SK-N-SH (cell line): ENCODE measurements at regions not wholly inside any gene's neighbourhood (a gene's known extent, or its start where the extent isn't known, plus 50 kb on each side); places are given as distances from the start of the nearest gene placed in this dataset.

Source experiments
- CTCF ChIA-PET: fragments of 300-600, 350-600 bp; formaldehyde crosslinking; extraction: SDS; loops from one replicate; lab custom pipeline; 2021; lab: Yijun Ruan, JAX
- POLR2A ChIA-PET: fragments of 350-600 bp; sonication (Branson Sonifier 250); formaldehyde crosslinking; extraction: SDS; loops from one replicate; lab custom pipeline; 2020; ENCODE audit warnings: antibody characterized with exemption, inconsistent platforms; lab: Yijun Ruan, JAX
- DNase-seq: peaks from one replicate; pipeline ENCODE4 v3.0.0; 2012
- H2AFZ ChIP-seq: fragments of 200-600 bp; sonication (generic); 2 replicates; pipeline ENCODE4 v1.8.1; 2016; ENCODE audit warnings: antibody characterized with exemption, mild to moderate bottlenecking, low read depth
- H3F3A ChIP-seq: fragments of 200-600 bp; sonication (generic); replicated peaks from 2 replicates; pipeline ENCODE3; 2016; ENCODE audit warnings: antibody characterized with exemption, mild to moderate bottlenecking; ENCODE audit not compliant: insufficient read depth
- H3K27ac ChIP-seq, 2 experiments: fragments of 200-500 bp in 1 of 2; fragments of 200-600 bp in 1 of 2; sonication (Bioruptor generic) in 1 of 2; sonication (generic), shearing (Covaris generic) in 1 of 2; 2 replicates each; pipeline versions ENCODE4 v1.5.1 to v1.6.1; 2014 to 2016; ENCODE audit warnings: low read depth in 2 of 2, inconsistent platforms in 1 of 2, low read length in 1 of 2, mild to moderate bottlenecking in 1 of 2, mixed read lengths in 1 of 2
- H3K27me3 ChIP-seq: fragments of 200-600 bp; sonication (generic), shearing (Covaris generic); 2 replicates; pipeline ENCODE4 v1.6.1; 2016; ENCODE audit warnings: mixed run types; ENCODE audit not compliant: insufficient read depth
- H3K36me3 ChIP-seq, 2 experiments: fragments of 200-500 bp in 1 of 2; fragments of 200-600 bp in 1 of 2; sonication (Bioruptor generic) in 1 of 2; sonication (generic) in 1 of 2; replicated peaks in 1 of 2; 2 replicates each; pipeline versions ENCODE3 to v1.5.1; 2014 to 2016; ENCODE audit warnings: low read length in 1 of 2, mild to moderate bottlenecking in 1 of 2; ENCODE audit not compliant: insufficient read depth in 2 of 2, control insufficient read depth in 1 of 2
- H3K4me1 ChIP-seq, 2 experiments: fragments of 200-500 bp in 1 of 2; fragments of 200-600 bp in 1 of 2; sonication (Bioruptor generic) in 1 of 2; sonication (generic), shearing (Covaris generic) in 1 of 2; 2 replicates each; pipeline versions ENCODE4 v1.5.1 to v1.6.1; 2014 to 2016; ENCODE audit warnings: low read depth in 1 of 2, low read length in 1 of 2, mixed run types in 1 of 2; ENCODE audit not compliant: insufficient read depth in 2 of 2, control insufficient read depth in 1 of 2
- H3K4me2 ChIP-seq: fragments of 200-600 bp; sonication (generic), shearing (Covaris generic); 2 replicates; pipeline ENCODE4 v1.6.1; 2017; ENCODE audit warnings: mixed run types
- H3K4me3 ChIP-seq, 2 experiments: fragments of 200-500 bp in 1 of 2; fragments of 200-600 bp in 1 of 2; sonication (Bioruptor generic) in 1 of 2; sonication (generic), shearing (Covaris generic) in 1 of 2; 2 replicates each; pipeline versions ENCODE4 v1.5.1 to v1.8.1; 2014 to 2016; ENCODE audit warnings: low read depth in 2 of 2, inconsistent platforms in 1 of 2, low read length in 1 of 2, mild to moderate bottlenecking in 1 of 2, mixed read lengths in 1 of 2, moderate library complexity in 1 of 2
- H3K79me2 ChIP-seq: fragments of 200-600 bp; sonication (generic); 2 replicates; pipeline ENCODE4 v1.8.1; 2017; ENCODE audit warnings: mild to moderate bottlenecking; ENCODE audit not compliant: insufficient read depth
- H3K9ac ChIP-seq: fragments of 200-600 bp; sonication (generic); 2 replicates; pipeline ENCODE4 v1.6.1; 2017; ENCODE audit warnings: mixed run types
- H3K9me2 ChIP-seq: fragments of 200-600 bp; sonication (generic); 2 replicates; pipeline ENCODE4 v1.6.1; 2017; ENCODE audit warnings: mixed run types
- H3K9me3 ChIP-seq: fragments of 200-600 bp; sonication (generic); 2 replicates; pipeline ENCODE4 v1.6.1; 2017; ENCODE audit warnings: mixed run types, mild to moderate bottlenecking, moderate library complexity
- H4K20me1 ChIP-seq: fragments of 200-600 bp; sonication (generic); 2 replicates; pipeline ENCODE4 v1.6.1; 2017; ENCODE audit warnings: mild to moderate bottlenecking, mixed run types; ENCODE audit not compliant: insufficient read depth
- CTCF ChIP-seq: fragments of 200-600 bp; sonication (generic); IDR thresholded peaks from 2 replicates; pipeline ENCODE4 v1.6.1; 2017; ENCODE audit warnings: antibody characterized with exemption, mild to moderate bottlenecking, moderate library complexity
- FOXJ3 ChIP-seq: sonication (generic); formaldehyde crosslinking; IDR thresholded peaks from 2 replicates; pipeline ENCODE4 v1.5.1; 2020; ENCODE audit warnings: mild to moderate bottlenecking, missing genetic modification reagents
- FOXM1 ChIP-seq: IDR thresholded peaks from 2 replicates; pipeline ENCODE4 v1.4.0; 2012; ENCODE audit warnings: low read depth, mild to moderate bottlenecking
- IRF3 ChIP-seq: fragments of 150-350 bp; IDR thresholded peaks from 2 replicates; pipeline ENCODE4 v1.6.1; 2016; ENCODE audit warnings: mild to moderate bottlenecking, low read depth, low read length
- NRF1 ChIP-seq: IDR thresholded peaks from 2 replicates; pipeline ENCODE4 v1.6.1; 2012; ENCODE audit warnings: low read depth, mild to moderate bottlenecking, low read length
- PBX3 ChIP-seq: IDR thresholded peaks from 2 replicates; pipeline ENCODE4; 2012
- POLR2AphosphoS5 ChIP-seq: IDR thresholded peaks from 2 replicates; pipeline ENCODE4 v1.6.1; 2012; ENCODE audit warnings: low read depth, low read length
- RFX5 ChIP-seq: IDR thresholded peaks from 2 replicates; pipeline ENCODE4 v1.6.1; 2012; ENCODE audit warnings: mild to moderate bottlenecking, improper control_type of control experiment, low read length
- TCF12 ChIP-seq: IDR thresholded peaks from 2 replicates; pipeline ENCODE4 v1.4.0; 2012
- USF2 ChIP-seq: fragments of 150-350 bp; IDR thresholded peaks from 2 replicates; pipeline ENCODE4 v1.6.1; 2017; ENCODE audit warnings: antibody characterized with exemption, low read length, low read depth, borderline replicate concordance
- ZBTB33 ChIP-seq: IDR thresholded peaks from 2 replicates; pipeline ENCODE4 v1.4.0; 2012; ENCODE audit warnings: low read depth, borderline replicate concordance

GRCh38 chr17:70555723-70556122 lies 386.4 kb downstream of the KCNJ2 start:
- H3K79me2 ChIP-seq, result no peaks in the 10 kb centered on the region
- H4K20me1 ChIP-seq, result no peaks in the 10 kb centered on the region
- H3K9me3 ChIP-seq, result no peaks in the 10 kb centered on the region
- H3K36me3 ChIP-seq, result no peaks in the 10 kb centered on the region
- ChIA-PET CTCF (interaction anchor here (0.7 to 5.1 kb wide), 4 partner anchors 386 to 1029 kb away, joined by 3 to 51 read pairs (median 4); partner anchors contain the start of gene KCNJ2), POLR2A (no interaction called here)
- no peaks in the 10 kb centered on the region for H3K9me2 ChIP-seq
- no peaks in the 10 kb centered on the region for H3K27me3 ChIP-seq
- no peak for DNase-seq
- H3K4me1 ChIP-seq, result peaks cover 0 to 2% of the 10 kb centered on the region in 2 experiments; a peak in 2 of 4 replicates
- no peaks in the 10 kb centered on the region for H3F3A ChIP-seq
- TF ChIP-seq POLR2AphosphoS5 (no peak), USF2 (no peak), NRF1 (no peak), ZBTB33 (no peak), CTCF (no peak), PBX3 (no peak), FOXM1 (no peak), TCF12 (no peak), FOXJ3 (CRISPR knock-in tag) (no peak), RFX5 (no peak), IRF3 (no peak)
- TF ChIP-seq, all 33 proteins: peak for 0
- Histone ChIP-seq H3K27ac (no peak overlapping the region), H3K9ac (no peak overlapping the region), H2AFZ (no peak overlapping the region), H3K4me3 (no peak overlapping the region), H3K4me2 (no peak overlapping the region)
